B cell (primary cell): ENCODE measurements at regions not wholly inside any gene's neighbourhood (a gene's known extent, or its start where the extent isn't known, plus 50 kb on each side); places are given as distances from the start of the nearest gene placed in this dataset.

Experiments
- ATAC-seq: fragments of 200-7000 bp; cut with Tn5 transposase; one replicate; pipeline ENCODE4 v1.10.0; 2021; ENCODE audit warnings: low read depth, mild to moderate bottlenecking, moderate number of reproducible peaks, moderate library complexity
- CTCF ChIA-PET: fragments of 350-600 bp; sonication (Branson Sonifier 250); formaldehyde crosslinking; loops from one replicate; lab custom pipeline; 2021; ENCODE audit warnings: antibody characterized with exemption, inconsistent platforms; lab: Charles Lee
- POLR2A ChIA-PET: fragments of 350-600 bp; sonication (Branson Sonifier 250); formaldehyde crosslinking; loops from one replicate; lab custom pipeline; 2021; ENCODE audit warnings: antibody characterized with exemption; lab: Charles Lee
- DNase-seq: peaks from one replicate; pipeline ENCODE4 v3.0.0; 2013
- H2AFZ ChIP-seq: 2 replicates; pipeline ENCODE4 v1.6.1; 2012; ENCODE audit warnings: mild to moderate bottlenecking, low read depth, low read length; ENCODE audit not compliant: insufficient read depth, poor library complexity, severe bottlenecking
- H3K27ac ChIP-seq, 2 donors: 1 replicate in 1 of 2; 2 replicates in 1 of 2; pipeline ENCODE4 v1.5.1; 2012 to 2013; ENCODE audit warnings: low read length in 2 of 2, mild to moderate bottlenecking in 2 of 2, moderate library complexity in 1 of 2
- H3K27me3 ChIP-seq, 4 experiments: fragments of 200-600 bp in 1 of 4; sonication (generic) in 1 of 4; replicated peaks in 1 of 4; 1 replicate in 2 of 4; 2 replicates in 2 of 4; pipeline versions ENCODE4 v1.6.1 to v1.7.0; 2013 to 2016; ENCODE audit warnings: low read length in 3 of 4, mild to moderate bottlenecking in 2 of 4, mixed read lengths in 1 of 4, moderate library complexity in 1 of 4; ENCODE audit not compliant: insufficient read depth in 4 of 4, control insufficient read depth in 3 of 4; ENCODE audit errors: control extremely low read depth in 1 of 4
- H3K36me3 ChIP-seq, 2 experiments: replicated peaks in 1 of 2; 1 replicate in 1 of 2; 2 replicates in 1 of 2; pipeline versions ENCODE4 v1.6.1 to v1.7.1; 2013; ENCODE audit warnings: low read length in 1 of 2; ENCODE audit not compliant: insufficient read depth in 2 of 2, control insufficient read depth in 1 of 2; ENCODE audit errors: control extremely low read depth in 1 of 2, extremely low read depth in 1 of 2
- H3K4me1 ChIP-seq, 2 donors: fragments of 200-600 bp in 1 of 2; sonication (generic) in 1 of 2; 1 replicate in 1 of 2; 2 replicates in 1 of 2; pipeline versions ENCODE4 v1.5.1 to v1.6.1; 2013 to 2017; ENCODE audit warnings: low read length in 2 of 2; ENCODE audit not compliant: control insufficient read depth in 2 of 2, insufficient read depth in 2 of 2
- H3K4me2 ChIP-seq: replicated peaks from 2 replicates; pipeline ENCODE3; 2012; ENCODE audit warnings: mild to moderate bottlenecking, low read depth, low read length; ENCODE audit not compliant: poor library complexity, severe bottlenecking
- H3K4me3 ChIP-seq, 5 experiments: fragments of 200-600 bp in 1 of 5; sonication (generic) in 1 of 5; 1 replicate in 3 of 5; 2 replicates in 2 of 5; pipeline versions ENCODE4 v1.5.1 to v1.7.0; 2011 to 2016; ENCODE audit warnings: low read length in 4 of 5, mild to moderate bottlenecking in 4 of 5, low read depth in 2 of 5, control low read depth in 1 of 5, moderate library complexity in 1 of 5; ENCODE audit not compliant: insufficient read depth in 1 of 5; ENCODE audit errors: control extremely low read depth in 1 of 5, extremely low read depth in 1 of 5
- H3K79me2 ChIP-seq: fragments of 200-600 bp; sonication (generic); one replicate; pipeline ENCODE4 v1.6.0; 2016; ENCODE audit warnings: low read length; ENCODE audit not compliant: control insufficient read depth, insufficient read depth
- H3K9ac ChIP-seq: fragments of 200-600 bp; sonication (generic); 2 replicates; pipeline ENCODE4 v1.6.1; 2017; ENCODE audit warnings: mild to moderate bottlenecking, low read length, moderate library complexity
- H3K9me3 ChIP-seq, 3 donors: one replicate each; pipeline versions ENCODE4 v1.6.1 to v1.7.1; 2013; ENCODE audit warnings: low read length in 2 of 3; ENCODE audit not compliant: control insufficient read depth in 2 of 3, insufficient read depth in 1 of 3; ENCODE audit errors: control extremely low read depth in 1 of 3
- H4K20me1 ChIP-seq: 2 replicates; pipeline ENCODE4 v1.6.0; 2012; ENCODE audit warnings: mild to moderate bottlenecking, low read length; ENCODE audit not compliant: insufficient read depth, control insufficient read depth, poor library complexity, severe bottlenecking
- H3K27ac Mint-ChIP-seq: one replicate; pipeline ENCODE4 v1.8.0; 2021; ENCODE audit warnings: mixed read lengths
- H3K27me3 Mint-ChIP-seq: one replicate; pipeline ENCODE4 v1.8.0; 2021; ENCODE audit warnings: mixed read lengths
- H3K4me1 Mint-ChIP-seq: one replicate; pipeline ENCODE4 v1.8.0; 2021; ENCODE audit warnings: mixed read lengths
- H3K4me3 Mint-ChIP-seq: one replicate; pipeline ENCODE4 v1.8.0; 2021; ENCODE audit warnings: mixed read lengths
- H3K9me3 Mint-ChIP-seq: one replicate; pipeline ENCODE4 v1.8.0; 2022; ENCODE audit warnings: mixed read lengths; ENCODE audit not compliant: insufficient read depth
- CTCF ChIP-seq: fragments of 200-600 bp; IDR thresholded peaks from one replicate; pipeline ENCODE4 v1.8.0; 2022; ENCODE audit warnings: antibody characterized with exemption, mild to moderate bottlenecking
- EZH2 ChIP-seq: IDR thresholded peaks from 2 replicates; pipeline ENCODE4 v1.6.1; 2012; ENCODE audit warnings: borderline replicate concordance, low read depth, mild to moderate bottlenecking, moderate library complexity, low read length; ENCODE audit not compliant: insufficient read depth, poor library complexity, severe bottlenecking
- WGBS: methylation state at CpG from one replicate; pipeline ENCODE4 v1.1.5; 2013; ENCODE audit warnings: missing lambda C conversion rate; ENCODE audit not compliant: insufficient coverage; 5-methylcytosine and 5-hydroxymethylcytosine counted together
- intact Hi-C: fragments of 100-400 bp; cut with micrococcal nuclease; formaldehyde crosslinking; loops from one replicate; pipeline ENCODE4 v1.10.0; 2022

GRCh38 chr18:40652321-40652720 is 1302.7 kb upstream of the PIK3C3 start:
- TF ChIP-seq CTCF (no peak), EZH2 (no peak)
- Mint-ChIP-seq H3K4me3 (no peak overlapping the region), H3K27me3 (no peaks in the 10 kb centered on the region), H3K27ac (no peak overlapping the region), H3K4me1 (no peaks in the 10 kb centered on the region), H3K9me3 (peaks cover 3% of the 10 kb centered on the region)
- H4K20me1 ChIP-seq = no peaks in the 10 kb centered on the region
- no peaks in the 10 kb centered on the region for H3K4me1 ChIP-seq
- H3K9ac ChIP-seq = no peak overlapping the region
- ATAC-seq (no peak), DNase-seq (no peak)
- no peak overlapping the region for H2AFZ ChIP-seq
- H3K4me3 ChIP-seq = no peak overlapping the region
- intact Hi-C loops = no loop called here
- H3K79me2 ChIP-seq = no peaks in the 10 kb centered on the region
- H3K4me2 ChIP-seq = no peak overlapping the region
- POLR2A ChIA-PET = no interaction called here
- no CpG with 5 or more reads among the region's 1 CpG for WGBS
- H3K36me3 ChIP-seq = no peaks in the 10 kb centered on the region
- CTCF ChIA-PET = no interaction called here
- peaks cover 0 to 4% (median 0%) of the 10 kb centered on the region in 3 donors for H3K9me3 ChIP-seq
- H3K27ac ChIP-seq = no peak overlapping the region
- no peaks in the 10 kb centered on the region for H3K27me3 ChIP-seq

GRCh38 chr18:40651163-40651562 is 1303.9 kb upstream of the PIK3C3 start:
- H3K4me1 ChIP-seq = no peaks in the 10 kb centered on the region
- H3K36me3 ChIP-seq = no peaks in the 10 kb centered on the region
- POLR2A ChIA-PET = no interaction called here
- H3K9me3 Mint-ChIP-seq = peaks cover 3% of the 10 kb centered on the region
- DNase-seq (no peak), ATAC-seq (no peak)
- intact Hi-C loops = no loop called here
- H3K4me3 ChIP-seq = no peak overlapping the region
- no peaks in the 10 kb centered on the region for H3K27me3 Mint-ChIP-seq
- H3K4me2 ChIP-seq = no peak overlapping the region
- no peaks in the 10 kb centered on the region for H3K27me3 ChIP-seq
- no peaks in the 10 kb centered on the region for H3K4me1 Mint-ChIP-seq
- no peak overlapping the region for H3K9ac ChIP-seq
- no peak for TF ChIP-seq EZH2
- TF ChIP-seq CTCF = no peak
- no peak overlapping the region for H3K27ac Mint-ChIP-seq
- H3K79me2 ChIP-seq = no peaks in the 10 kb centered on the region
- no peak overlapping the region for H3K4me3 Mint-ChIP-seq
- CTCF ChIA-PET = no interaction called here
- peaks cover 0 to 4% (median 0%) of the 10 kb centered on the region in 3 donors for H3K9me3 ChIP-seq
- H2AFZ ChIP-seq = no peak overlapping the region
- H4K20me1 ChIP-seq = no peaks in the 10 kb centered on the region
- WGBS = 78% methylated on average over 3 of the region's 3 CpGs
- H3K27ac ChIP-seq = no peak overlapping the region
